H9 (cell line): ENCODE measurements at regions not wholly inside any gene's neighbourhood (a gene's known extent, or its start where the extent isn't known, plus 50 kb on each side); places are given as distances from the start of the nearest gene placed in this dataset.

Source experiments
- DNase-seq: peaks from one replicate; pipeline ENCODE4 v3.0.0-alpha.2; 2017
- H2AFZ ChIP-seq: one replicate; pipeline ENCODE4 v1.6.1; 2013; ENCODE audit warnings: mild to moderate bottlenecking, low read length, control low read depth, moderate library complexity
- H2AK5ac ChIP-seq: 2 replicates; pipeline ENCODE4 v1.6.1; 2013; ENCODE audit warnings: low read length, control low read depth, mixed read lengths; ENCODE audit not compliant: insufficient read length
- H2BK120ac ChIP-seq: one replicate; pipeline ENCODE4 v1.6.1; 2013; ENCODE audit warnings: low read depth, mild to moderate bottlenecking, low read length, control low read depth, inconsistent platforms; ENCODE audit not compliant: poor library complexity, severe bottlenecking
- H2BK12ac ChIP-seq: 2 replicates; pipeline ENCODE4 v1.6.1; 2013; ENCODE audit warnings: low read length, control low read depth, mixed read lengths, low read depth; ENCODE audit not compliant: insufficient read length
- H2BK15ac ChIP-seq: 2 replicates; pipeline ENCODE4 v1.6.1; 2013; ENCODE audit warnings: low read depth, low read length, control low read depth
- H2BK20ac ChIP-seq: one replicate; pipeline ENCODE4 v1.6.1; 2013; ENCODE audit warnings: low read depth, mild to moderate bottlenecking, low read length, control low read depth, inconsistent platforms; ENCODE audit not compliant: poor library complexity, severe bottlenecking
- H2BK5ac ChIP-seq: 2 replicates; pipeline ENCODE4 v1.6.1; 2013; ENCODE audit warnings: low read length, control low read depth, mixed read lengths; ENCODE audit not compliant: insufficient read length
- H3K14ac ChIP-seq: 2 replicates; pipeline ENCODE4 v1.6.1; 2013; ENCODE audit warnings: low read length, control low read depth; ENCODE audit not compliant: insufficient read depth
- H3K18ac ChIP-seq: 2 replicates; pipeline ENCODE4 v1.6.1; 2013; ENCODE audit warnings: low read depth, mild to moderate bottlenecking, mixed read lengths, low read length, control low read depth; ENCODE audit not compliant: insufficient read length
- H3K23ac ChIP-seq: 2 replicates; pipeline ENCODE4 v1.6.1; 2013; ENCODE audit warnings: low read length, control low read depth, mixed read lengths, low read depth; ENCODE audit not compliant: insufficient read length
- H3K23me2 ChIP-seq: 2 replicates; pipeline ENCODE4 v1.6.1; 2013; ENCODE audit warnings: low read depth, mild to moderate bottlenecking, mixed read lengths, low read length, control low read depth; ENCODE audit not compliant: insufficient read length, poor library complexity, severe bottlenecking
- H3K27ac ChIP-seq: 2 replicates; pipeline ENCODE4 v1.5.1; 2013; ENCODE audit warnings: low read length, control low read depth, mixed read lengths, low read depth; ENCODE audit not compliant: insufficient read length
- H3K27me3 ChIP-seq: 2 replicates; pipeline ENCODE4 v1.6.1; 2013; ENCODE audit warnings: low read length, control low read depth, inconsistent platforms; ENCODE audit not compliant: insufficient read depth
- H3K4ac ChIP-seq: 2 replicates; pipeline ENCODE4 v1.6.1; 2013; ENCODE audit warnings: low read depth, mild to moderate bottlenecking, control low read depth, inconsistent platforms, low read length, moderate library complexity
- H3K4me1 ChIP-seq: 2 replicates; pipeline ENCODE4 v1.6.1; 2013; ENCODE audit warnings: low read length, control low read depth, inconsistent platforms; ENCODE audit not compliant: insufficient read depth
- H3K4me2 ChIP-seq: 2 replicates; pipeline ENCODE4 v1.6.1; 2013; ENCODE audit warnings: low read length, control low read depth, mixed read lengths; ENCODE audit not compliant: insufficient read length, insufficient read depth
- H3K56ac ChIP-seq: 2 replicates; pipeline ENCODE4 v1.6.1; 2013; ENCODE audit warnings: low read depth, mild to moderate bottlenecking, mixed read lengths, low read length, control low read depth; ENCODE audit not compliant: insufficient read length
- H3K79me1 ChIP-seq: 2 replicates; pipeline ENCODE4 v1.6.1; 2013; ENCODE audit warnings: low read depth, mild to moderate bottlenecking, moderate library complexity, low read length, control low read depth, inconsistent platforms; ENCODE audit not compliant: insufficient read depth, poor library complexity, severe bottlenecking
- H3K79me2 ChIP-seq: 2 replicates; pipeline ENCODE4 v1.6.1; 2013; ENCODE audit warnings: low read length, control low read depth, inconsistent platforms; ENCODE audit not compliant: insufficient read depth
- H3K9ac ChIP-seq: 2 replicates; pipeline ENCODE4 v1.6.1; 2013; ENCODE audit warnings: low read length, control low read depth, mixed read lengths; ENCODE audit not compliant: insufficient read length; ENCODE audit errors: extremely low read depth
- H3K9me3 ChIP-seq: one replicate; pipeline ENCODE4 v1.6.1; 2013; ENCODE audit warnings: low read depth, low read length, inconsistent platforms; ENCODE audit not compliant: control insufficient read depth
- H3T11ph ChIP-seq: one replicate; pipeline ENCODE4 v1.6.1; 2013; ENCODE audit warnings: mild to moderate bottlenecking, low read length, control low read depth, inconsistent platforms
- H4K20me1 ChIP-seq: one replicate; pipeline ENCODE4 v1.6.1; 2013; ENCODE audit not compliant: control insufficient read depth, insufficient read length, insufficient read depth
- H4K5ac ChIP-seq: 2 replicates; pipeline ENCODE4 v1.6.1; 2013; ENCODE audit warnings: low read depth, mild to moderate bottlenecking, mixed read lengths, low read length, control low read depth; ENCODE audit not compliant: insufficient read length
- H4K8ac ChIP-seq: replicated peaks from 2 replicates; pipeline ENCODE4 v1.6.1; 2013; ENCODE audit warnings: low read length, control low read depth, mixed read lengths, low read depth; ENCODE audit not compliant: insufficient read length
- H4K91ac ChIP-seq: 2 replicates; pipeline ENCODE4 v1.6.1; 2013; ENCODE audit warnings: low read depth, mild to moderate bottlenecking, moderate library complexity, mixed read lengths, low read length, control low read depth; ENCODE audit not compliant: insufficient read length
- H3K27ac Mint-ChIP-seq, 3 experiments: 2 replicates in 2 of 3; 3 replicates in 1 of 3; pipeline ENCODE4 v1.8.0; 2020 to 2021; ENCODE audit warnings: mixed read lengths in 3 of 3, mild to moderate bottlenecking in 1 of 3, moderate library complexity in 1 of 3
- H3K27me3 Mint-ChIP-seq: 2 replicates; pipeline ENCODE4 v1.8.0; 2021; ENCODE audit warnings: low read depth, mild to moderate bottlenecking, moderate library complexity, mixed read lengths
- H3K36me3 Mint-ChIP-seq, 3 experiments: 2 replicates in 2 of 3; 3 replicates in 1 of 3; pipeline ENCODE4 v1.8.0; 2020 to 2021; ENCODE audit warnings: low read depth in 3 of 3, mixed read lengths in 3 of 3; ENCODE audit not compliant: insufficient read depth in 1 of 3
- H3K4me1 Mint-ChIP-seq, 2 experiments: 2 replicates each; pipeline ENCODE4 v1.8.0; 2020; ENCODE audit warnings: mixed read lengths in 2 of 2
- H3K4me3 Mint-ChIP-seq, 2 experiments: 2 replicates in 1 of 2; 3 replicates in 1 of 2; pipeline ENCODE4 v1.8.0; 2020 to 2021; ENCODE audit warnings: mild to moderate bottlenecking in 2 of 2, mixed read lengths in 2 of 2, moderate library complexity in 1 of 2
- H3K9me3 Mint-ChIP-seq, 2 experiments: 2 replicates in 1 of 2; 3 replicates in 1 of 2; pipeline ENCODE4 v1.8.0; 2020; ENCODE audit warnings: mild to moderate bottlenecking in 2 of 2, mixed read lengths in 2 of 2, moderate library complexity in 1 of 2
- WGBS: extraction: QIAGEN DNeasy Blood & Tissue Kit; methylation state at CpG from one replicate; pipeline ENCODE4 v1.1.7; 2013; ENCODE audit warnings: missing lambda C conversion rate, low lambda C conversion rate, mixed read lengths; ENCODE audit not compliant: insufficient read length; ENCODE audit errors: extremely low coverage; 5-methylcytosine and 5-hydroxymethylcytosine counted together
- TF ChIP-seq, protein P1 (sequence below): fragments of 200-600 bp; sonication (generic); conservative IDR thresholded peaks from 3 replicates; pipeline ENCODE4 v1.8.0; 2021; ENCODE audit warnings: antibody characterized with exemption, mild to moderate bottlenecking

DNA sequence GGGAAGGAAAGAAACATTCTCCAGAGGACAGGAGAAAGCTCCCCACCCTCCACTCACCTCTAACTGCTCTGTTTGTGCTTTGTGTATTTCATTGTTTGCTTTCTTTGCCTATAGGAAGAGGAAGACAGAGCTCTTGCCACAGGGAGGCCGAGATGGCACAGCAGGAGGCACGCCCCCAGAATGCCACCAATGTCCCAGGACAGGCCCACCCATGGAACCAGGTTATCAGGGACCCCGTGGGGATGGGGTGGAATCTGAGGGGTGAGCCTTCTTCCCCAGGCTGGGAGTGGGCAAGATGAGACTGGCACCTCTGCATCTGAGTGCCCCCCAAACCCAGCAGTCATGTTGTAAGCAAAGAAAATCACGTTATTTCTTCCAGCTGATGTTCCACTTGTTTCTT lies 155.8 kb downstream of the TBC1D2B start:
- no peak overlapping the region; a peak in 1 of 7 replicates for H3K27ac Mint-ChIP-seq
- peak; percentile 14 for DNase-seq
- WGBS = no CpG with 5 or more reads among the region's 4 CpGs

More for the DNA sequence above, 155.8 kb downstream of the TBC1D2B start:
- Histone ChIP-seq H3T11ph (no peak overlapping the region), H3K79me2 (no peaks in the 10 kb centered on the region), H3K27me3 (no peaks in the 10 kb centered on the region), H3K23ac (no peak overlapping the region), H2BK5ac (no peak overlapping the region), H3K4me2 (no peak overlapping the region), H3K23me2 (no peaks in the 10 kb centered on the region), H2AK5ac (no peak overlapping the region), H3K14ac (no peak overlapping the region), H3K4ac (no peak overlapping the region), H3K18ac (no peak overlapping the region), H3K9ac (no peak overlapping the region), H3K4me1 (no peaks in the 10 kb centered on the region), H3K9me3 (no peaks in the 10 kb centered on the region), H4K5ac (no peak overlapping the region), H4K8ac (no peak overlapping the region), H4K20me1 (no peaks in the 10 kb centered on the region), H2BK15ac (no peak overlapping the region), H2BK120ac (no peak overlapping the region), H3K27ac (no peak overlapping the region), H3K79me1 (no peaks in the 10 kb centered on the region), H4K91ac (no peak overlapping the region), H3K56ac (no peak overlapping the region), H2BK12ac (no peak overlapping the region), H2AFZ (no peak overlapping the region), H2BK20ac (no peak overlapping the region)
- Mint-ChIP-seq H3K4me1 (peaks cover 18 to 20% of the 10 kb centered on the region in 2 experiments), H3K27me3 (peaks cover 7% of the 10 kb centered on the region), H3K4me3 (no peak overlapping the region), H3K36me3 (no peaks in the 10 kb centered on the region), H3K9me3 (no peaks in the 10 kb centered on the region)
- TF ChIP-seq, protein P1, sequence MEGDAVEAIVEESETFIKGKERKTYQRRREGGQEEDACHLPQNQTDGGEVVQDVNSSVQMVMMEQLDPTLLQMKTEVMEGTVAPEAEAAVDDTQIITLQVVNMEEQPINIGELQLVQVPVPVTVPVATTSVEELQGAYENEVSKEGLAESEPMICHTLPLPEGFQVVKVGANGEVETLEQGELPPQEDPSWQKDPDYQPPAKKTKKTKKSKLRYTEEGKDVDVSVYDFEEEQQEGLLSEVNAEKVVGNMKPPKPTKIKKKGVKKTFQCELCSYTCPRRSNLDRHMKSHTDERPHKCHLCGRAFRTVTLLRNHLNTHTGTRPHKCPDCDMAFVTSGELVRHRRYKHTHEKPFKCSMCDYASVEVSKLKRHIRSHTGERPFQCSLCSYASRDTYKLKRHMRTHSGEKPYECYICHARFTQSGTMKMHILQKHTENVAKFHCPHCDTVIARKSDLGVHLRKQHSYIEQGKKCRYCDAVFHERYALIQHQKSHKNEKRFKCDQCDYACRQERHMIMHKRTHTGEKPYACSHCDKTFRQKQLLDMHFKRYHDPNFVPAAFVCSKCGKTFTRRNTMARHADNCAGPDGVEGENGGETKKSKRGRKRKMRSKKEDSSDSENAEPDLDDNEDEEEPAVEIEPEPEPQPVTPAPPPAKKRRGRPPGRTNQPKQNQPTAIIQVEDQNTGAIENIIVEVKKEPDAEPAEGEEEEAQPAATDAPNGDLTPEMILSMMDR = no peak
